HG02852 (cell line): ENCODE measurements at regions not wholly inside any gene's neighbourhood (a gene's known extent, or its start where the extent isn't known, plus 50 kb on each side); places are given as distances from the start of the nearest gene placed in this dataset.
"Not testable (repeated sequence)": the region's sequence is repeated elsewhere in the genome, so short reads cannot be mapped to it uniquely, and the experiment has no call there.

Experiments used
- ATAC-seq: cut with Tn5 transposase; IDR thresholded peaks from one replicate; pipeline ENCODE4 v1.9.1; 2021; ENCODE audit warnings: mild to moderate bottlenecking, moderate library complexity; ENCODE audit not compliant: unreplicated experiment

GRCh38 chr1:101128211-101128727, 102.7 kb upstream of the DPH5 start:
- ATAC-seq, result peak; percentile 98

DNA sequence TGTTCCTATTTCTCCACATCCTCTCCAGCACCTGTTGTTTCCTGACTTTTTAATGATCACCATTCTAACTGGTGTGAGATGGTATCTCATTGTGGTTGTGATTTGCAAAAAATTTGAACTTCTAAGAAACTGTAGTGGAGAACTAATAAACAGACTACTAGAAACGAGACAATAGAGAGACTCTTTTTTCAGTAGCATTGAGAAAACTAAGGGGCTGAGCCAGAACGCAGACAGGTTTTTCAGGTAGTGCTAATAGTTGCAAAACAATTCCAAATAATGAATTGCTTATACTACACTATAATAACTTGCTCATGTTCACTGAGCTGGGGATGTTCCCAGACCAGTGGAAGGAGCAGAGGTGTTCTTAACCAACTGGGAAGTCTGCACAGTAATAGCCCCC, 98.8 kb upstream of the DPH5 start:
- no peak for ATAC-seq

DNA sequence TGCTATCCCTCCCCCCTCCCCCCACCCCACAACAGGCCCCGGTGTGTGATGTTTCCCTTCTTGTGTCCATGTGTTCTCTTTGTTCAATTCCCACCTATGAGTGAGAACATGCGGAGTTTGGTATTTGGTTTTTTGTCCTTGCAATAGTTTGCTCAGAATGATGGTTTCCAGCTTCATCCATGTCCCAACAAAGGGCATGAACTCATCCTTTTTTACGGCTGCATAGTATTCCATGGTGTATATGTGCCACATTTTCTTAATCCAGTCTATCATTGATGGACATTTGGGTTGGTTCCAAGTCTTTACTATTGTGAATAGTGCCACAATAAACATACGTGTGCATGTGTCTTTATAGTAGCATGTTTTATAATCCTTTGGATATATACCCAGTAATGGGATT, 98.3 kb upstream of the DPH5 start:
- not testable (repeated sequence) for ATAC-seq

- ATAC-seq, result peak; percentile 97
Observed at GRCh38 chr1:101122452-101123166, 97.0 kb upstream of the DPH5 start.

DNA sequence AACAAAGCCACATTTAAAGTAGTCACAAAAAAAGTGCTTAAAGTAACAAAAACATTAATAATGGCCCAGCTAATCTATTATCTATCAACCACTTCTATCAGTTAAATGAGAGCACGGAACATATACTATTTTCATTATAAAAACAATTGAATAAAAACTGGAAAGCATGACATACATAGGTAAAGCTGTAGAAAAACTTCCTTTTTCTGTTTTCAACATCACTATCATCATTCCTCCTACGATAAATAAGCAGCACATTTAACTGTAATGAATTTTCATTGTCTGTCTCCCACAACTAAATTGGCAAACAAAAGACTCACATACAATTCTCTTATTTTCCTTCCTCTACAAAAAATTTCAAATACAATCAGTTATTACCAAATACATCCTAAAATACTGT, 96.4 kb upstream of the DPH5 start:
- ATAC-seq, result no peak

DNA sequence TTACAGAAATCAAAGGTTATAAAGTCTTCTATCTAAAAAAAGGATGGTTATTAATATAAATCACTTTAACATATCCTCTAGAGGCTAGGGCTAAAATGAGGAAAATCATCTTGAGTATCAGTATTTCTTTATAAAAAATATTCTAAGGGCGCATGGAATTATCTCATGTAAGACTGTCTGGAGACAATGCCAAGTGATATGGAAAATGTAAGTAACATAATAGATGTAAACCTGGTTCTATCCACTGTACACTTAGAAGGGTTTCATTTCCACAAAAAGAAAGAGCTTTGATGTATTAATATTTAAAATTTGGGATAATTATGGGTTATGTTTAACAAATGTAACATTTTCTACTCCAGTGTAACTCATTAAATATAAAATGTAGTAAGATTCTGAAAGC, 95.9 kb upstream of the DPH5 start:
- no peak for ATAC-seq

GRCh38 chr1:101120868-101121267, 95.3 kb upstream of the DPH5 start:
- ATAC-seq, result no peak

DNA sequence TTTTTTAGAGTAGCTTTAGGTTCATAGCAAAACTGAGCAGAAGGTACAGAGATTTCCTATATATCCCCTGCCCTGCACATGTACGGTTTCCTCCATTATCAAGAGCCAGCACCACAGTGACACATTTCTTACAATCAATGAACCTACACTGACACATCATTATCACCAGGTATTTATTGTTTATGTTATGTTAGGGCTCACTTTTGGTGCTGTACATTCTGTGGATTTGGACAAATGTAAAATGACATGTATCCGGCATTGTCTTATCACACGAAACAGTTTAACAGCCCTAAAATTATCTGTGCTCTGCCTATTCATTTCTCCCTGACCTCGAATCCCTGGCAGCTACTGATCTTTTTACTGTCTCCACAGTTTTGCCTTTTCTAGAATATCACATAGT, 93.7 kb upstream of the DPH5 start:
- no peak for ATAC-seq

DNA sequence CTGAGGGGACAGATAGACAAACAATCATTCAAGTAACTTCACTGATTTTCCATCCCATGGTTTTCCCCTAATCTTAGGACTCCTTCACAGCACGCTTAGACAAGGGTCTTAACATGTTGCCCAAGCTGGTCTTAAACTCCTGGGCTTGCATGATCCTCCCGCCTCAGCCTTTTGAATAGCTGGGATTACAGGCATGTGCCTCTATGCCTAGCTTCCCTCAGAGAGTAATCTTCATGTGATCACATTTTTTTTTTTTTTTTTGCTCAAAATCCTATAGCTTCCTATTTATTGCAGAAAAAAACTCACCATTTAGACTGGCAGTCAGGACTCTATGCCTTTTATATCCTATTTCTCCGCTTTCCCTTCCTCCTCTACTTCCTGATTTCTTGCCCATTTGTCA, 90.4 kb upstream of the DPH5 start:
- ATAC-seq, result no peak

- no peak for ATAC-seq
Observed at GRCh38 chr1:101115112-101115511, 89.5 kb upstream of the DPH5 start.

GRCh38 chr1:101114128-101114527, 88.5 kb upstream of the DPH5 start:
- ATAC-seq, result not testable (repeated sequence)

DNA sequence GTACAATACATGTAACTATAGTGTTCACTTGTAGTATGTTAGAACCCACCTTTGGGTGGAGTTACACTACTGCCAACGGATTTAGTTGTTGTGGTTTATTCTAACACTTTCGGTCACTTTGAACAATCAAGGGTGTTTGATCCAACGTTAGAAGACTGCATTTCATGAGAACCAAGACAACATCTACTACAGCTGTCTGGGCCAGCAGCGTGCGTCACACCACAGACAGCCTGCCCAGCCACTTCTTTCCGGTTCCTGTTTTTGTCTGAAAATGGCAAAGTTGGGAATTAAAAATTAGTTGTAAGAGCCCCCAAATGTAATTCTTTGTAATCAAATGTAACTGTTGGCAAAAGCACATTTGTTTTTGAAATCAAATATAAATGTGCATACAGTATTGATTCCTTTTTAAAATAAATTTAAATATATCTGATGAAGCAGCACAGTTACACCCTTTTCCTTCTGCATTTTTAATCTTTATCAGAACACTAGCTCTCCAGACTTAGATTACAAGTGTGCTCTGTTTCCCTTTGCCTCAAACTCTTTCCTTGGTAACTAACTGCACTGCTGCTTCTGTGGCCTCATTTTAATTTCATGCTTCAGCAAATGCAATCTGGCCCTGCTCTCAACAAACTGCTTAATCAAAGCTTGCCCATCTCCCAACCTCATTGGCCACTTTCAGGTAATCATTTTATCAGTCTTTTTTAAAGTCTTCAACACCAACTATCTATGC, 86.6 kb upstream of the DPH5 start:
- ATAC-seq, result peak; percentile 94

DNA sequence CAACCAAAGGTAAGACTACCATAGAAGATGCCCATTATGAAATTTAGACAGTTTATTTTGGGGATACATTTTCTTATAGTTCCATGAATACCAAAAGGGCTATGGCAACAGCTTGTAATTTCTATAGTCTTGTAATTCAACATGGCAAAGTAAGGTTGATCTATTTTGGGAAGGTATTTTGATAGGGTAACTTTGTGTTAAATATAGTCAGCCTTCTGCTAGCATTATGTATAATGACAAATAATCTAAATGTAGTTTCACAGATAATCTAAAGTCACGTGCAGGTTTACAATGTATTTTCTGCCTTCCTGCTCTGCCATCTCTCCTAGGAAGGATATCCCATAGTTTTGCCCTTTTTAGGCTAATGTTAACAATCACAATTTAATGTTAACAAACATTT, 85.9 kb upstream of the DPH5 start:
- ATAC-seq, result no peak

- no peak for ATAC-seq
Observed at GRCh38 chr1:101109791-101110190, 84.2 kb upstream of the DPH5 start.

- ATAC-seq, result no peak
Observed at GRCh38 chr1:101108111-101108500, 82.5 kb upstream of the DPH5 start.

DNA sequence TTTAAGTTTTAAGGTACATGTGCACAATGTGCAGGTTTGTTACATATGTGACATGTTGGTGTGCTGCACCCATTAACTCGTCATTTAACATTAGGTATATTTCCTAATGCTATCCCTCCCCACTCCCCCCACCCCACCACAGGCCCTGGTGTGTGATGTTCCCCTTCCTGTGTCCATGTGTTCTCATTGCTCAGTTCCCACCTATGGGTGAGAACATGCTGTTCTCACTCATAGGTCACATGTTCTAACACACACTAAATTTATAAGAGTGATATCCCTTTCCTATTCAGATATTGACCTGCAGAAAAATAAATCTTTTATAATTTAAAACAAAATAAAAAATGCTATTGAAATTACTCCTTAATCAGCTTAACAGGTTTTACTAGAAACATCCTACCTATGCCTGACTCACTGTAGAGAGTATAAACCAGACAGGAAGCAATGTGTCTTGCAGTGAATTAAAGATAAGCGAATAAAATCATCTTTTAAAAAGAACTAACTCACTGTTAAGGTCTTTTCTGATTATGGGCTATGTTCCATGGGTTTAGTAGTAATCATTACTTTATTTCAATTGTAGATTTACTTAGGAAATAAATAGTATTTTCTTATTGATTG, 82.0 kb upstream of the DPH5 start:
- ATAC-seq, result no peak

DNA sequence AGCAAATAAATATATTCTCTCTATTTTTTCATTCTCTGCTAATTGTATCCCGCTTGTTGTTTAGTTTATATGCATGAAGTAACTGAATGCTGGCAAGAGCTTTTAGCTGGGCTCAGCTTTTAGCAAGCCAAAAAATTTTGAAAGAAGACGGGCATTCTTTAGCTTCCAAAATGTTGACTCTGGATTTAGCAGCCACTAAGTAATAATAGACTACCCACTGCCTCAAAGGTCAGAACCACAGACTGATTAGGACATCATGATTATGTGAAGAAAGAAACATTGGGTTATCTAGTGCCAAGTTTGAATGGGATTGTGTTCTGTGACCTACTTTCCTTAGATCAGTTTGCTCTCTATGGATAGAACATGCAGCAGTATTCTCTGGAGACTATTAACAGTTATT, 80.3 kb upstream of the DPH5 start:
- ATAC-seq, result no peak

DNA sequence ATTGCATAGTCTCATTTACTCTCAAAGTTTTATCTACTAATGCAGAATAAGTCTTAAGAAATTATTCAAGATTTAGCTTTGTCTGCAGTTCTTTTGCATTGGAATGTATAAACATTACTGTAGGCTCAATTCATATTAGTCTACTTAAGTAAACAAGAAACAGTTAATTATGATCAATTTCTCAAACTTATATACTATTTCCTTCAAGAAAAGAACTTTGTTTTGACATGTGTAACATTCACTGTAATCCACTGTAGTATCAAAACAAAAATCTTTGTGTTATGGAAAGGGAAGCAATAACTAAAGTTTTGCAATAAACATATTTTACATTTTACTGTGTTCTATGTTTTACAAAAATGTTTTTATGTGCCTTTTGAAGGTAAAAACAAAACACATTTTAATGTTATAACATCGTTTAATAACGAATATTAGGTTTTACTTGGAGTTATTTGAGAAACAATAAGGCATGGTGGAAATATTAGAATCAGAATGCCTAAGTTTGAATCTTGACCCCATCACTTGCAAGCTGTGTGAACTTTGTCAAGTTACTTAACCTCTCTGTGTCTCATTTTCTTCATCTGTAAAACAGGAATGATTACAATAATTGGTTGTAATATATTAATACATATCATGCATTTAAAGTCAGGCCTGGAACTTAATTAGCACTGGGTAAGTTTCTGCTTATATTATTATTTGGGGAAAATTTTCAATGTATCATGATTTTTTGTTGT, 77.0 kb upstream of the DPH5 start:
- no peak for ATAC-seq

DNA sequence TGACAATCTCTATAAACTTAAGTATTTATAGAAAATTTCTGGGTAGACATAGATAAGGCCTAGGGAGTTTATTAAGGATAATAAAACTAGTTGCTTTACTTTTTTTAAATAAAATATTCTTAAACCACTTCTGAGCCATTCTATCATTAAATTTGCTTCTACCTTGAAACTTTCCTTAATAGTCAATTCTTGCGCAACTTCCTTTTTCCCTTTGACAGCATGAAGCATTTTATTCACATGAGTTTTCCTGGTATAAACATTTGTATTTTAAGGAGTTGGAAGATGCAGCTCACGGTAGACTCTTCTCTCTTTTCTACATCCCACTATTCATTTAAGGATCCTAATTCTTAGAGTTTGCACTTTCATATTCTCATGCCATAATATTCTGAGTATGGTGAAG, 75.8 kb upstream of the DPH5 start:
- no peak for ATAC-seq

- ATAC-seq, result no peak
Observed at GRCh38 chr1:101100674-101101073, 75.1 kb upstream of the DPH5 start.

DNA sequence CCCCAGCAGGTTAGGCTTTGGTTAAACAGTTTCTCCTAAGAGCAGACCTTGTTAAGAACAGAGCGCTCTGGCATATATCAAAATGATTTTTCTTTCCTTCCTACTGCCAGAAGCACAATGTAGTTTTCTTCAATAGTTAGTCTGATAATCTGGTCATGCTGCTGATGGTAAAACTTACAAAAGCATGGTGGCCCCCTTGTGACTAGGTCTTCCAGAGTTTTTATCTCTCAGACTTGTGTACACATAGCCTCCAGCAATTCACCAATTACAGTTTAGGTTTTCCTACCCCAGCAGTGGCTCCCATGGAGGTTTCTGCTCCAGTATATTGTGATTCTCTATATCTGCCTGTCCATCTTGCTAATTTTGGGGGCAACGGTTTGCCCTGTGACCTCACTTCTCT, 73.3 kb upstream of the DPH5 start:
- no peak for ATAC-seq
